H9 (cell line): ENCODE measurements at regions not wholly inside any gene's neighbourhood (a gene's known extent, or its start where the extent isn't known, plus 50 kb on each side); places are given as distances from the start of the nearest gene placed in this dataset.

Experiments used
- DNase-seq: peaks from one replicate; pipeline ENCODE4 v3.0.0-alpha.2; 2017
- H2AFZ ChIP-seq: one replicate; pipeline ENCODE4 v1.6.1; 2013; ENCODE audit warnings: mild to moderate bottlenecking, low read length, control low read depth, moderate library complexity
- H2AK5ac ChIP-seq: 2 replicates; pipeline ENCODE4 v1.6.1; 2013; ENCODE audit warnings: low read length, control low read depth, mixed read lengths; ENCODE audit not compliant: insufficient read length
- H2BK120ac ChIP-seq: one replicate; pipeline ENCODE4 v1.6.1; 2013; ENCODE audit warnings: low read depth, mild to moderate bottlenecking, low read length, control low read depth, inconsistent platforms; ENCODE audit not compliant: poor library complexity, severe bottlenecking
- H2BK12ac ChIP-seq: 2 replicates; pipeline ENCODE4 v1.6.1; 2013; ENCODE audit warnings: low read length, control low read depth, mixed read lengths, low read depth; ENCODE audit not compliant: insufficient read length
- H2BK15ac ChIP-seq: 2 replicates; pipeline ENCODE4 v1.6.1; 2013; ENCODE audit warnings: low read depth, low read length, control low read depth
- H2BK20ac ChIP-seq: one replicate; pipeline ENCODE4 v1.6.1; 2013; ENCODE audit warnings: low read depth, mild to moderate bottlenecking, low read length, control low read depth, inconsistent platforms; ENCODE audit not compliant: poor library complexity, severe bottlenecking
- H2BK5ac ChIP-seq: 2 replicates; pipeline ENCODE4 v1.6.1; 2013; ENCODE audit warnings: low read length, control low read depth, mixed read lengths; ENCODE audit not compliant: insufficient read length
- H3K14ac ChIP-seq: 2 replicates; pipeline ENCODE4 v1.6.1; 2013; ENCODE audit warnings: low read length, control low read depth; ENCODE audit not compliant: insufficient read depth
- H3K18ac ChIP-seq: 2 replicates; pipeline ENCODE4 v1.6.1; 2013; ENCODE audit warnings: low read depth, mild to moderate bottlenecking, mixed read lengths, low read length, control low read depth; ENCODE audit not compliant: insufficient read length
- H3K23ac ChIP-seq: 2 replicates; pipeline ENCODE4 v1.6.1; 2013; ENCODE audit warnings: low read length, control low read depth, mixed read lengths, low read depth; ENCODE audit not compliant: insufficient read length
- H3K23me2 ChIP-seq: 2 replicates; pipeline ENCODE4 v1.6.1; 2013; ENCODE audit warnings: low read depth, mild to moderate bottlenecking, mixed read lengths, low read length, control low read depth; ENCODE audit not compliant: insufficient read length, poor library complexity, severe bottlenecking
- H3K27ac ChIP-seq: 2 replicates; pipeline ENCODE4 v1.5.1; 2013; ENCODE audit warnings: low read length, control low read depth, mixed read lengths, low read depth; ENCODE audit not compliant: insufficient read length
- H3K27me3 ChIP-seq: 2 replicates; pipeline ENCODE4 v1.6.1; 2013; ENCODE audit warnings: low read length, control low read depth, inconsistent platforms; ENCODE audit not compliant: insufficient read depth
- H3K4ac ChIP-seq: 2 replicates; pipeline ENCODE4 v1.6.1; 2013; ENCODE audit warnings: low read depth, mild to moderate bottlenecking, control low read depth, inconsistent platforms, low read length, moderate library complexity
- H3K4me1 ChIP-seq: 2 replicates; pipeline ENCODE4 v1.6.1; 2013; ENCODE audit warnings: low read length, control low read depth, inconsistent platforms; ENCODE audit not compliant: insufficient read depth
- H3K4me2 ChIP-seq: 2 replicates; pipeline ENCODE4 v1.6.1; 2013; ENCODE audit warnings: low read length, control low read depth, mixed read lengths; ENCODE audit not compliant: insufficient read length, insufficient read depth
- H3K56ac ChIP-seq: 2 replicates; pipeline ENCODE4 v1.6.1; 2013; ENCODE audit warnings: low read depth, mild to moderate bottlenecking, mixed read lengths, low read length, control low read depth; ENCODE audit not compliant: insufficient read length
- H3K79me1 ChIP-seq: 2 replicates; pipeline ENCODE4 v1.6.1; 2013; ENCODE audit warnings: low read depth, mild to moderate bottlenecking, moderate library complexity, low read length, control low read depth, inconsistent platforms; ENCODE audit not compliant: insufficient read depth, poor library complexity, severe bottlenecking
- H3K79me2 ChIP-seq: 2 replicates; pipeline ENCODE4 v1.6.1; 2013; ENCODE audit warnings: low read length, control low read depth, inconsistent platforms; ENCODE audit not compliant: insufficient read depth
- H3K9ac ChIP-seq: 2 replicates; pipeline ENCODE4 v1.6.1; 2013; ENCODE audit warnings: low read length, control low read depth, mixed read lengths; ENCODE audit not compliant: insufficient read length; ENCODE audit errors: extremely low read depth
- H3K9me3 ChIP-seq: one replicate; pipeline ENCODE4 v1.6.1; 2013; ENCODE audit warnings: low read depth, low read length, inconsistent platforms; ENCODE audit not compliant: control insufficient read depth
- H3T11ph ChIP-seq: one replicate; pipeline ENCODE4 v1.6.1; 2013; ENCODE audit warnings: mild to moderate bottlenecking, low read length, control low read depth, inconsistent platforms
- H4K20me1 ChIP-seq: one replicate; pipeline ENCODE4 v1.6.1; 2013; ENCODE audit not compliant: control insufficient read depth, insufficient read length, insufficient read depth
- H4K5ac ChIP-seq: 2 replicates; pipeline ENCODE4 v1.6.1; 2013; ENCODE audit warnings: low read depth, mild to moderate bottlenecking, mixed read lengths, low read length, control low read depth; ENCODE audit not compliant: insufficient read length
- H4K8ac ChIP-seq: replicated peaks from 2 replicates; pipeline ENCODE4 v1.6.1; 2013; ENCODE audit warnings: low read length, control low read depth, mixed read lengths, low read depth; ENCODE audit not compliant: insufficient read length
- H4K91ac ChIP-seq: 2 replicates; pipeline ENCODE4 v1.6.1; 2013; ENCODE audit warnings: low read depth, mild to moderate bottlenecking, moderate library complexity, mixed read lengths, low read length, control low read depth; ENCODE audit not compliant: insufficient read length
- H3K27ac Mint-ChIP-seq, 3 experiments: 2 replicates in 2 of 3; 3 replicates in 1 of 3; pipeline ENCODE4 v1.8.0; 2020 to 2021; ENCODE audit warnings: mixed read lengths in 3 of 3, mild to moderate bottlenecking in 1 of 3, moderate library complexity in 1 of 3
- H3K27me3 Mint-ChIP-seq: 2 replicates; pipeline ENCODE4 v1.8.0; 2021; ENCODE audit warnings: low read depth, mild to moderate bottlenecking, moderate library complexity, mixed read lengths
- H3K36me3 Mint-ChIP-seq, 3 experiments: 2 replicates in 2 of 3; 3 replicates in 1 of 3; pipeline ENCODE4 v1.8.0; 2020 to 2021; ENCODE audit warnings: low read depth in 3 of 3, mixed read lengths in 3 of 3; ENCODE audit not compliant: insufficient read depth in 1 of 3
- H3K4me1 Mint-ChIP-seq, 2 experiments: 2 replicates each; pipeline ENCODE4 v1.8.0; 2020; ENCODE audit warnings: mixed read lengths in 2 of 2
- H3K4me3 Mint-ChIP-seq, 2 experiments: 2 replicates in 1 of 2; 3 replicates in 1 of 2; pipeline ENCODE4 v1.8.0; 2020 to 2021; ENCODE audit warnings: mild to moderate bottlenecking in 2 of 2, mixed read lengths in 2 of 2, moderate library complexity in 1 of 2
- H3K9me3 Mint-ChIP-seq, 2 experiments: 2 replicates in 1 of 2; 3 replicates in 1 of 2; pipeline ENCODE4 v1.8.0; 2020; ENCODE audit warnings: mild to moderate bottlenecking in 2 of 2, mixed read lengths in 2 of 2, moderate library complexity in 1 of 2
- CTCF ChIP-seq: fragments of 200-600 bp; sonication (generic); conservative IDR thresholded peaks from 3 replicates; pipeline ENCODE4 v1.8.0; 2021; ENCODE audit warnings: antibody characterized with exemption, mild to moderate bottlenecking
- WGBS: extraction: QIAGEN DNeasy Blood & Tissue Kit; methylation state at CpG from one replicate; pipeline ENCODE4 v1.1.7; 2013; ENCODE audit warnings: missing lambda C conversion rate, low lambda C conversion rate, mixed read lengths; ENCODE audit not compliant: insufficient read length; ENCODE audit errors: extremely low coverage; 5-methylcytosine and 5-hydroxymethylcytosine counted together

GRCh38 chr10:31731711-31732110 lies 196.9 kb downstream of the ARHGAP12 start:
- Histone ChIP-seq H3K79me1 (no peaks in the 10 kb centered on the region), H2AFZ (no peak overlapping the region), H2AK5ac (no peak overlapping the region), H3K4ac (no peak overlapping the region), H4K5ac (no peak overlapping the region), H2BK5ac (no peak overlapping the region), H3K18ac (no peak overlapping the region), H3K56ac (no peak overlapping the region), H3K9me3 (peaks cover 41% of the 10 kb centered on the region), H3K27me3 (no peaks in the 10 kb centered on the region), H4K91ac (no peak overlapping the region), H2BK12ac (no peak overlapping the region), H3T11ph (no peak overlapping the region), H3K27ac (no peak overlapping the region), H3K14ac (no peak overlapping the region), H3K79me2 (no peaks in the 10 kb centered on the region), H3K23me2 (no peaks in the 10 kb centered on the region), H4K8ac (no peak overlapping the region), H2BK20ac (no peak overlapping the region), H3K23ac (no peak overlapping the region), H3K4me2 (no peak overlapping the region), H4K20me1 (no peaks in the 10 kb centered on the region), H2BK15ac (no peak overlapping the region), H3K4me1 (no peaks in the 10 kb centered on the region), H2BK120ac (no peak overlapping the region), H3K9ac (no peak overlapping the region)
- H3K9me3 Mint-ChIP-seq = peaks cover 23 to 41% of the 10 kb centered on the region in 2 experiments
- H3K27me3 Mint-ChIP-seq = peaks cover 33% of the 10 kb centered on the region
- no peak overlapping the region for H3K4me3 Mint-ChIP-seq
- peaks cover 11 to 14% of the 10 kb centered on the region in 2 experiments for H3K4me1 Mint-ChIP-seq
- no peak for DNase-seq
- no peak for TF ChIP-seq CTCF
- no CpG with 5 or more reads among the region's 1 CpG for WGBS
- H3K27ac Mint-ChIP-seq = no peak overlapping the region
- peaks cover 12 to 27% (median 16%) of the 10 kb centered on the region in 3 experiments for H3K36me3 Mint-ChIP-seq
